ENCODE measurements at regions not wholly inside any gene's neighbourhood (a gene's known extent, or its start where the extent isn't known, plus 50 kb on each side); places are given as distances from the start of the nearest gene placed in this dataset.

DNA sequence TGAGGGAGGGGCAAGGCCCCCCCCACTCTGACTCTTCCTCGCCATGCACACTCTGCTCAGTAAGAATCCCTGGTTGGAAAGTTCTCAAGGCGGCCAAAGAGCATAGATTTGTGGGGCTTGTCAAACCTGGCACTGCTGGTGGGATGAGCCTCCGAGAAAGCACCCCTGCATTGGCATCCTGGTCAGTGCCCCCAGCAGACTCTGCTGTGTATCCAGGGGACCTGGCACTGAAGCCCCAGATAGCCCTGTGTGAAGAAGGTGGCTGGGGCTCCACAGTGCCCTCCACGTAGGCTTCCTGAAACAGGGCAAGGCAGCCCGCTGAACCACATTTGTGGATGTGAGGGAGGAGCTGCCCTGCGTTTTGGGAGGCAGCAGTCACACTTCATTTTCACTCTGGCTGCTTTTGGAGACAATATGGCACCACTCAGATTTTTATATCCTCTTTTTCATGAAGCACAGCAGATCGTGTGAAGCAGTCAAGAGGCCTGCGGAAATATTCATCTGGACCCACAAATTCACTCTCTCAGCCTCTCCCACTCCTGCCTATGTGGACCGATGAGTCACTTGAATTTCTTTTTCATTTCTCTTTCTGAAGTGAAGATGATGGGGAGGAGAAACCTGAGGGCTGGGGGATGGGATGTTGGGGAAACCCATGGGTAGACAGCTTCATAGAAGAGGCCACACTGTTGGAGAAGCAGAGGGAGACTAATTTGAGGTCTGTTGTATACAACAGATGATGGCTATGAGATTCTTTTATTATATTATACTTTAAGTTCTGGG, 88.7 kb upstream of the BCL6 start:
- TF ChIP-seq CTCF (IDR thresholded peaks at IDR 0.05): no peak
- no peak for TF ChIP-seq SIN3A (IDR thresholded peaks at IDR 0.05; ENCODE audit: borderline replicate concordance, low read depth, low read length)
- TF ChIP-seq PBX3 (IDR thresholded peaks at IDR 0.05): no peak
- no peak for TF ChIP-seq NFIC (IDR thresholded peaks at IDR 0.05; ENCODE audit: borderline replicate concordance)
- TF ChIP-seq FOSL2 (IDR thresholded peaks at IDR 0.05; ENCODE audit: borderline replicate concordance, low read depth): no peak
- no peak for TF ChIP-seq RFX5 (IDR thresholded peaks at IDR 0.05; ENCODE audit: low read length)
- TF ChIP-seq POLR2AphosphoS5 (IDR thresholded peaks at IDR 0.05; ENCODE audit: low read depth, low read length): no peak
- TF ChIP-seq REST (IDR thresholded peaks at IDR 0.05; ENCODE audit: low read depth, low read length): no peak
- TF ChIP-seq TAF1 (IDR thresholded peaks at IDR 0.05; ENCODE audit: borderline replicate concordance, low read depth, low read length): no peak
- TF ChIP-seq RCOR1 (IDR thresholded peaks at IDR 0.05; ENCODE audit: low read length): no peak
- no peak for TF ChIP-seq SMC3 (IDR thresholded peaks at IDR 0.05; ENCODE audit: low read depth, low read length)
- no peak for TF ChIP-seq MXI1 (IDR thresholded peaks at IDR 0.05; ENCODE audit: low read depth, low read length)
- Histone ChIP-seq H3K9me2 (no peaks in the 10 kb centered on the region), H3K4me1 (ENCODE audit: control insufficient read depth in 1 of 2, insufficient read depth in 2 of 2, low read depth in 1 of 2, low read length in 1 of 2) (no peaks in the 10 kb centered on the region), H3K79me2 (ENCODE audit: insufficient read depth) (no peaks in the 10 kb centered on the region), H3K36me3 (replicated peaks in 1 of 2; ENCODE audit: control insufficient read depth in 1 of 2, insufficient read depth in 2 of 2, low read length in 1 of 2) (no peaks in the 10 kb centered on the region), H3K4me3 (ENCODE audit: low read depth in 2 of 2, low read length in 1 of 2) (no peak overlapping the region), H3K9me3 (no peaks in the 10 kb centered on the region), H3K27me3 (ENCODE audit: insufficient read depth) (no peaks in the 10 kb centered on the region), H2AFZ (ENCODE audit: low read depth) (no peak overlapping the region), H4K20me1 (ENCODE audit: insufficient read depth) (no peaks in the 10 kb centered on the region), H3K4me2 (no peak overlapping the region), H3K9ac (no peak overlapping the region), H3K27ac (ENCODE audit: low read depth in 2 of 2, low read length in 1 of 2) (no peak overlapping the region), H3F3A (replicated peaks; ENCODE audit: insufficient read depth) (no peaks in the 10 kb centered on the region)
- WGBS (ENCODE audit: low lambda C conversion rate): 45% methylated on average over 9 of the region's 9 CpGs
- ChIA-PET POLR2A (no interaction called here), CTCF (no interaction called here)
- DNase-seq: no peak

Data from SK-N-SH (cell line).